ENCODE measurements at regions not wholly inside any gene's neighbourhood (a gene's known extent, or its start where the extent isn't known, plus 50 kb on each side); places are given as distances from the start of the nearest gene placed in this dataset.

- TF ChIP-seq CTCF (IDR thresholded peaks at IDR 0.05) (no peak), POLR2AphosphoS5 (IDR thresholded peaks at IDR 0.05) (no peak)
These were observed 790.6 kb upstream of the AUTS2 start for GRCh38 chr7:68807666-68808065.
